IMR-90 (cell line): ENCODE measurements at regions not wholly inside any gene's neighbourhood (a gene's known extent, or its start where the extent isn't known, plus 50 kb on each side); places are given as distances from the start of the nearest gene placed in this dataset.

ENCODE experiments used
- BHLHE40 ChIP-seq: fragments of 150-350 bp; IDR thresholded peaks from 2 replicates; pipeline ENCODE4 v1.6.1; 2016; ENCODE audit warnings: mild to moderate bottlenecking, low read depth, low read length
- CEBPB ChIP-seq: IDR thresholded peaks from 2 replicates; pipeline ENCODE4 v1.6.1; 2012; ENCODE audit warnings: low read depth, low read length, improper control_type of control experiment
- CHD1 ChIP-seq: IDR thresholded peaks from 2 replicates; pipeline ENCODE4 v1.6.1; 2012; ENCODE audit warnings: low read depth, low read length, improper control_type of control experiment
- CTCF ChIP-seq: conservative IDR thresholded peaks from 2 replicates; pipeline ENCODE4 v1.5.1; 2012; ENCODE audit warnings: mild to moderate bottlenecking, low read depth, low read length, improper control_type of control experiment
- ELK1 ChIP-seq: fragments of 150-350 bp; IDR thresholded peaks from 2 replicates; pipeline ENCODE4 v1.6.1; 2016; ENCODE audit warnings: low read depth, mild to moderate bottlenecking, low read length, moderate library complexity, borderline replicate concordance
- FOS ChIP-seq: fragments of 150-350 bp; IDR thresholded peaks from 2 replicates; pipeline ENCODE4 v1.6.1; 2016; ENCODE audit warnings: low read depth, low read length
- MAFK ChIP-seq: IDR thresholded peaks from 2 replicates; pipeline ENCODE4 v1.6.1; 2012; ENCODE audit warnings: low read depth, low read length, improper control_type of control experiment
- MAZ ChIP-seq: IDR thresholded peaks from 2 replicates; pipeline ENCODE4 v1.6.1; 2012; ENCODE audit warnings: low read depth, mild to moderate bottlenecking, low read length, improper control_type of control experiment, moderate library complexity, borderline replicate concordance
- POLR2A ChIP-seq: IDR thresholded peaks from 2 replicates; pipeline ENCODE4 v1.6.1; 2012; ENCODE audit warnings: mild to moderate bottlenecking, low read depth, low read length
- RAD21 ChIP-seq: IDR thresholded peaks from 2 replicates; pipeline ENCODE4 v1.6.1; 2012; ENCODE audit warnings: low read length, improper control_type of control experiment
- RCOR1 ChIP-seq: IDR thresholded peaks from 2 replicates; pipeline ENCODE4 v1.6.1; 2012; ENCODE audit warnings: mild to moderate bottlenecking, low read length, improper control_type of control experiment; ENCODE audit not compliant: insufficient replicate concordance
- RFX5 ChIP-seq: IDR thresholded peaks from 2 replicates; pipeline ENCODE4 v1.8.0; 2012; ENCODE audit warnings: low read depth, mild to moderate bottlenecking, low read length, moderate library complexity
- SMC3 ChIP-seq: fragments of 150-350 bp; IDR thresholded peaks from 2 replicates; pipeline ENCODE4 v1.6.1; 2016; ENCODE audit warnings: low read depth, mild to moderate bottlenecking, antibody characterized with exemption, low read length, moderate library complexity
- USF2 ChIP-seq: fragments of 150-350 bp; IDR thresholded peaks from 2 replicates; pipeline ENCODE4 v1.6.1; 2017; ENCODE audit warnings: mild to moderate bottlenecking, antibody characterized with exemption, low read length, low read depth

GRCh38 chr18:78433562-78433961 lies 546.1 kb upstream of the SALL3 start:
- no peak for TF ChIP-seq SMC3
- no peak for TF ChIP-seq CTCF
- no peak for TF ChIP-seq RFX5
- TF ChIP-seq MAFK: no peak
- no peak for TF ChIP-seq FOS
- no peak for TF ChIP-seq USF2
- TF ChIP-seq RAD21: no peak
- TF ChIP-seq POLR2A: no peak
- no peak for TF ChIP-seq MAZ
- TF ChIP-seq ELK1: no peak
- no peak for TF ChIP-seq CHD1
- no peak for TF ChIP-seq CEBPB
- no peak for TF ChIP-seq RCOR1
- TF ChIP-seq BHLHE40: no peak
